ENCODE measurements at regions not wholly inside any gene's neighbourhood (a gene's known extent, or its start where the extent isn't known, plus 50 kb on each side); places are given as distances from the start of the nearest gene placed in this dataset.

DNA sequence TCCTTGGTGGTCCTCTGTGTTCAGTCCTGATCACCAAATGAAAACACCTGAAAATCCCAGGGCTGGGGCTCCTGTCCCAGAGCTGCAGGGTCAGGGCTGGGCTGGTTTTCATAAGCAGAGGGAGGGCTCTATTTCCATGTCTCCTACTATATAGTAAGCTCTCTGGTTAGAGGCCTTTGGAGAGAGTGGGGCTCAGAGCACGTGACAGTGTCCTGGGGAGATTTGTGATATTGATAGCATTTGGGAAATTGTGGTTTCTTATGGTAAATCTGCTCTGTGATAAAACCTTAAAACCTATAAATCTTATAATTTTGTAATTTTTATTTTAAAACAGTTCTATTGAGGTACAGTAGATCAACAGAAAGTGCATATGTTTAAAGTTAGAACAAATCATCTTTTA is 1202.2 kb downstream of the TMEM121 start:
- TF ChIP-seq EZH2 (IDR thresholded peaks at IDR 0.05; ENCODE audit: insufficient read depth, poor library complexity, severe bottlenecking) (no peak), EZH2phosphoT487 (IDR thresholded peaks at IDR 0.05; ENCODE audit: insufficient read depth, low read depth) (no peak)
